ENCODE measurements at regions not wholly inside any gene's neighbourhood (a gene's known extent, or its start where the extent isn't known, plus 50 kb on each side); places are given as distances from the start of the nearest gene placed in this dataset.

- H3K4me3 ChIP-seq (ENCODE audit: low read depth, low read length), result no peak overlapping the region
- no peak for DNase-seq (ENCODE audit: low read depth)
- TF ChIP-seq CTCF (IDR thresholded peaks at IDR 0.05; ENCODE audit: control insufficient read depth, extremely low read depth, insufficient read depth), result no peak
Observed at GRCh38 chr4:41819621-41820020, 71.1 kb upstream of the PHOX2B start.

GRCh38 chr4:41815473-41815872, 66.9 kb upstream of the PHOX2B start:
- no peak for DNase-seq (ENCODE audit: low read depth)
- TF ChIP-seq CTCF (IDR thresholded peaks at IDR 0.05; ENCODE audit: control insufficient read depth, extremely low read depth, insufficient read depth), result no peak

GRCh38 chr4:41814565-41814964, 66.0 kb upstream of the PHOX2B start:
- DNase-seq (ENCODE audit: low read depth), result no peak
- H3K4me3 ChIP-seq (ENCODE audit: low read depth, low read length), result no peak overlapping the region
- TF ChIP-seq CTCF (IDR thresholded peaks at IDR 0.05; ENCODE audit: control insufficient read depth, extremely low read depth, insufficient read depth), result peak; percentile 34; the same call in 1 of the 2 replicates

More at GRCh38 chr4:41815473-41815872, 66.9 kb upstream of the PHOX2B start:
- no peak overlapping the region for H3K4me3 ChIP-seq (ENCODE audit: low read depth, low read length)

- no peak for TF ChIP-seq CTCF (IDR thresholded peaks at IDR 0.05; ENCODE audit: control insufficient read depth, extremely low read depth, insufficient read depth)
- no peak for DNase-seq (ENCODE audit: low read depth)
- no peak overlapping the region for H3K4me3 ChIP-seq (ENCODE audit: low read depth, low read length)
Observed at GRCh38 chr4:41806807-41807206, 58.3 kb upstream of the PHOX2B start.

GRCh38 chr4:41802590-41802989, 54.1 kb upstream of the PHOX2B start:
- DNase-seq (ENCODE audit: low read depth), result no peak
- no peak for TF ChIP-seq CTCF (IDR thresholded peaks at IDR 0.05; ENCODE audit: control insufficient read depth, extremely low read depth, insufficient read depth)
- H3K4me3 ChIP-seq (ENCODE audit: low read depth, low read length), result no peak overlapping the region

- H3K4me3 ChIP-seq (ENCODE audit: low read depth, low read length), result no peak overlapping the region
- no peak for TF ChIP-seq CTCF (IDR thresholded peaks at IDR 0.05; ENCODE audit: control insufficient read depth, extremely low read depth, insufficient read depth)
- no peak for DNase-seq (ENCODE audit: low read depth)
Observed at GRCh38 chr4:41799126-41799525, 50.6 kb upstream of the PHOX2B start.

All from LNCaP clone FGC (cell line).